HG03175 (cell line): ENCODE measurements at regions not wholly inside any gene's neighbourhood (a gene's known extent, or its start where the extent isn't known, plus 50 kb on each side); places are given as distances from the start of the nearest gene placed in this dataset.
"Not testable (repeated sequence)": the region's sequence is repeated elsewhere in the genome, so short reads cannot be mapped to it uniquely, and the experiment has no call there.

Experiments
- ATAC-seq: cut with Tn5 transposase; IDR thresholded peaks from one replicate; pipeline ENCODE4 v1.9.1; 2021; ENCODE audit warnings: mild to moderate bottlenecking, moderate library complexity; ENCODE audit not compliant: unreplicated experiment

GRCh38 chr13:90514712-90515111 is 832.8 kb upstream of the MIR17HG start:
- ATAC-seq: not testable (repeated sequence)

DNA sequence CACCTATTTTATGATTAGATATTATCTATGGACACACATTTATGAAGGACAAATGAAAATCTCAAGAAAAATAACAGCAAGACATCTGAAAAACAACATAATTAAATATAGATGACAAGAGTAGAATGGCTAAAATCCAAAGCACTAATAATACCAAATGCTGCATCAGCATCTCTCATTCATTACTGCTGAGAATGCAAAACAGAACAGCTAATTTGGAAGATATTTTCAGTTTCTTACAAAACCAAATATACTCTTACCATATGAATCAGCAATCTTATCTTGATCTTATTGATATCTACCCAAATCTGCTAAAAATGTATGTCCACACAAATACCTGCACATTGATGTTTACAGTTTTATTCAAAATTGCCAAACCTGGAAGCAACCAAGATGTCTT is 829.1 kb upstream of the MIR17HG start:
- ATAC-seq: no peak

GRCh38 chr13:90519157-90519556 is 828.3 kb upstream of the MIR17HG start:
- no peak for ATAC-seq

- no peak for ATAC-seq
Observed at GRCh38 chr13:90526711-90527110, 820.8 kb upstream of the MIR17HG start.

DNA sequence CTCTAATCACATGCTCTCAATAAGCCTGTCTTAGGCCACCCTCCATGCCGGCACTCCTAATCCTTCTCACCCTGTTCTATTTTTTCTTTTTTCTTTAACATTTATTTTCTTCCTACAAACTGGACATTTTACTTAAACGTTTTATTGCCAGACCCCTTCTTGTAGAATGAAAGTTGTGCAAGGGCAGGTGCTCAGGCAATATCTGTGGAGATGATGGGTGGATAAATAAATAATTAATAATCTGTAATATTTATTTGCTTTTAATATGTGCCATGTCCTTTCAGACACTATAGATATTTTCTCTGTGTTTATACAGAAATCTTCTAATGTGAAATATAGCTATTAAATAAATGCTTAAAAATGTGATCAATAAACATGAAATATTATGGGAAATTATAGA is 815.7 kb upstream of the MIR17HG start:
- ATAC-seq: no peak

GRCh38 chr13:90532861-90533492 is 814.5 kb upstream of the MIR17HG start:
- no peak for ATAC-seq

- ATAC-seq: no peak
Observed at GRCh38 chr13:90533866-90534265, 813.6 kb upstream of the MIR17HG start.

GRCh38 chr13:90534617-90535370 is 812.7 kb upstream of the MIR17HG start:
- ATAC-seq: no peak

DNA sequence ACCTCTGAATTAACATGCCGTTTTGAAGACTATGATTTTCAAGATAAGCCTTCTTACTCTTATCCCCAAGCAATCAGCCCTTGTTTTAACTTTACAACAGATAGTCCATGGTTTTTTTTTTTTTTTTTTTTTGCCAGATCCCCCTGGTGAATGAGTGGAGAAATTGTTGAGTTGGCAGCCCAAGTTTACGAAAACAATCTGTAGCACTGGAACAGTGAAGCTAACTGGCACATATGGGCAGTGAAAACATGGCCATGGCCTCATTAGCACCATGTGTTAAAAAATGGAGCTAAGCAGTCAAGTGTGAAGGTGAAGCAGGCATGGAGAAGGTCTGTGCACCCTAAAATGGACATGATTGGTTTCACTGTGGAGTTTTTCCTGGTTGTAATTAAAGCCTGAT is 812.1 kb upstream of the MIR17HG start:
- ATAC-seq: no peak

- no peak for ATAC-seq
Observed at GRCh38 chr13:90538063-90538462, 809.4 kb upstream of the MIR17HG start.

DNA sequence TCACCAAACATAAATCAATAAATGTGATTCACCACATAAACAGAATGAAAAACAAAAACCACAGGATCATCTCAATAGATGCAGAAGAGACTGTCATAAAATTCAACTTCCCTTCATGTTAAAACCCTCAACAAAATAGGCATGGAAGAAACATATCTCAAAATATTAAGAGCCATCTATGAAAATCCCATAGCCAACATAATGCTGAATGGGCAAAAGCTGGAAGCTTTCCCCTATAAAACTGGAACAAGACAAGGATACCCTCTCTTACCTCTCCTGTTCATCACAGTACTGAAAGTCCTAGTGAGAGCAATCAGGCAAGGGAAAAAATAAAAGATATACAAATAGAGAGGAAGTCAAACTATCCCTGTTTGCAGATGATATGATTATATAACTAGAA is 806.1 kb upstream of the MIR17HG start:
- ATAC-seq: no peak

- ATAC-seq: no peak
Observed at GRCh38 chr13:90542959-90543505, 804.5 kb upstream of the MIR17HG start.

GRCh38 chr13:90545070-90545840 is 802.2 kb upstream of the MIR17HG start:
- no peak for ATAC-seq

- no peak for ATAC-seq
Observed at GRCh38 chr13:90547272-90547790, 800.2 kb upstream of the MIR17HG start.

- no peak for ATAC-seq
Observed at GRCh38 chr13:90551253-90551652, 796.2 kb upstream of the MIR17HG start.

DNA sequence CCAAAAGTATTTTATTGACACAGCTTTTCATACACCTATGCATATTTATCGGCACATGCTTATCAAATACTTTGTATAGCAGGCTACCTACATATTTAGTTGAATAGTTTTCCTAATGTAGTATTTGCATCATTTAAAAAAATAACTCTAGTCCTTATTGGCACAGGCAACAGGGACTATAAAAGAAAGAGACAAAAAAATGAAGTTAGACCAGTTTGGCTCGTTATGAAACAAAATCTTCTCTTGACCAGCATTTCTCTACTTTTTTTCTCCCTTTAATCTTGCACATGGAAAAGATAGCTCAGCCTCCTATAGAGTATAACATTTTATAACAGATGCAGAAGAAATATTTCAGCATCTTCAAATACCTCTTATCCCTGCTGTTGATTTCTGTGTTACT is 794.8 kb upstream of the MIR17HG start:
- ATAC-seq: no peak

- no peak for ATAC-seq
Observed at GRCh38 chr13:90553159-90553558, 794.3 kb upstream of the MIR17HG start.

- no peak for ATAC-seq
Observed at GRCh38 chr13:90557626-90558025, 789.9 kb upstream of the MIR17HG start.

DNA sequence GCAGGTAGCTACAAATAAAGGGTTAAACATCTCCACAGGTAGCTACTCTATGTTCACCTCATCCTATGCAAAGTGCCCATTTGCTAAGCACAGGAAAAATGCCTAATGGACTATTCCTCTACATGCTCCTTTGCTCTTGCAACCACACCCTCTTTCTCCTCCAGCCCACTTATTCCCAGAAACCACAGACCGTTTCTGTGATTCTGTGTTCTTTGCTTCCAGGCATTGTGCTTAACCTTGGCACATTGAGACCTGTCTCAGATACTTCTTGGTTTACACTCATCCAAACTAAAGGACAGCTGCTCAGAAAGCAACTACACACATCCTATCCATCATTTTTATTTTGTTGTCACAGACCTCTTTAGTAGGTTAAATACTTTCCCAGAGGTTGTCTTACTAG is 785.0 kb upstream of the MIR17HG start:
- ATAC-seq: no peak

DNA sequence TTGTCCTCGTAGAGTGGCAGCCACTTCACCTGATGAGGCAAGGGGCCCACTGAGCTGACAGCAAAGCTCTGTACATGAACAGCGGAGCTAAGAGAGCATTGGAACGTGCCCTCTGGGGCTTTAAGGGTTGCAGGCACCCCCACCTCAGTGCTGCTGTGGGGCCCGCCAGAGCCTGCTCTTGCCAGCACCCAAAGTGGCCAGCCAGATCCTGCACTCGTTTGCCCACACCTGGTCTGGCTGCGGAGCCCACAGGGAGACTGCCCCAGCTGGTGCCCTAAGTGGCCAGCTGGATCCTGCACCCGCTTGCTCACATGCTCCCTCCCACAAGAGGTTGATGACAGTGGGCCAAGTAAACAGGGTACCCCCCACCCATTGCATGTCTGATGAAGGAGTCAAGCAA is 783.4 kb upstream of the MIR17HG start:
- ATAC-seq: no peak

GRCh38 chr13:90564566-90564965 is 782.9 kb upstream of the MIR17HG start:
- no peak for ATAC-seq
